Keratinocyte (primary cell): ENCODE measurements at regions not wholly inside any gene's neighbourhood (a gene's known extent, or its start where the extent isn't known, plus 50 kb on each side); places are given as distances from the start of the nearest gene placed in this dataset.

Source experiments
- DNase-seq: peaks from one replicate; pipeline ENCODE4 v3.0.0-alpha.2; 2011; ENCODE audit warnings: low read depth, missing footprints, low spot score
- FAIRE-seq: peaks from 2 replicates; lab custom pipeline; 2011; peaks lifted over from hg19 to GRCh38; lab: Jason Lieb, UNC
- H2AFZ ChIP-seq: 2 replicates; pipeline ENCODE4 v1.6.0; 2012; ENCODE audit warnings: low read length, control low read depth, inconsistent platforms; ENCODE audit not compliant: control insufficient read depth
- H3K27ac ChIP-seq: 2 replicates; pipeline ENCODE4 v1.5.1; 2011; ENCODE audit warnings: low read length; ENCODE audit not compliant: control insufficient read depth, insufficient read depth
- H3K27me3 ChIP-seq: 3 replicates; pipeline ENCODE4 v1.6.0; 2011; ENCODE audit warnings: low read length; ENCODE audit not compliant: control insufficient read depth, insufficient read depth; ENCODE audit errors: extremely low read depth
- H3K36me3 ChIP-seq, 2 experiments: 2 replicates in 1 of 2; 3 replicates in 1 of 2; pipeline ENCODE4 v1.5.1; 2011; ENCODE audit warnings: low read length in 2 of 2, mild to moderate bottlenecking in 1 of 2; ENCODE audit not compliant: control insufficient read depth in 2 of 2, insufficient read depth in 2 of 2; ENCODE audit errors: extremely low read depth in 1 of 2
- H3K4me1 ChIP-seq: 3 replicates; pipeline ENCODE4 v1.5.1; 2011; ENCODE audit warnings: low read length; ENCODE audit not compliant: control insufficient read depth, insufficient read depth; ENCODE audit errors: extremely low read depth
- H3K4me2 ChIP-seq: 3 replicates; pipeline ENCODE4 v1.6.0; 2011; ENCODE audit warnings: low read depth, low read length; ENCODE audit not compliant: control insufficient read depth, insufficient read depth; ENCODE audit errors: extremely low read depth
- H3K4me3 ChIP-seq, 3 experiments: fragments of 200-600 bp in 1 of 3; sonication (generic) in 1 of 3; 2 replicates in 2 of 3; 3 replicates in 1 of 3; pipeline ENCODE4 v1.5.1; 2011 to 2016; ENCODE audit warnings: low read length in 3 of 3, mild to moderate bottlenecking in 3 of 3, control low read depth in 2 of 3, inconsistent platforms in 1 of 3, low read depth in 1 of 3, mixed read lengths in 1 of 3, mixed run types in 1 of 3, moderate library complexity in 1 of 3; ENCODE audit not compliant: control insufficient read depth in 2 of 3, insufficient read depth in 2 of 3; ENCODE audit errors: extremely low read depth in 1 of 3
- H3K79me2 ChIP-seq: 2 replicates; pipeline ENCODE4 v1.6.0; 2012; ENCODE audit warnings: low read length; ENCODE audit not compliant: control insufficient read depth, insufficient read depth
- H3K9ac ChIP-seq: 3 replicates; pipeline ENCODE4 v1.6.0; 2011; ENCODE audit warnings: low read length; ENCODE audit not compliant: control insufficient read depth, insufficient read depth; ENCODE audit errors: extremely low read depth
- H3K9me1 ChIP-seq: 3 replicates; pipeline ENCODE4 v1.6.0; 2011; ENCODE audit warnings: low read length; ENCODE audit not compliant: control insufficient read depth, insufficient read depth; ENCODE audit errors: extremely low read depth
- H3K9me3 ChIP-seq: 2 replicates; pipeline ENCODE4 v1.5.1; 2012; ENCODE audit warnings: low read depth, low read length; ENCODE audit not compliant: control insufficient read depth
- H4K20me1 ChIP-seq: 3 replicates; pipeline ENCODE4 v1.6.0; 2011; ENCODE audit warnings: low read length; ENCODE audit not compliant: control insufficient read depth, insufficient read depth; ENCODE audit errors: extremely low read depth
- CTCF ChIP-seq, 3 experiments: IDR thresholded peaks in 1 of 3; conservative IDR thresholded peaks in 1 of 3; optimal IDR thresholded peaks in 1 of 3; 2 replicates in 2 of 3; 3 replicates in 1 of 3; pipeline versions ENCODE3 to v1.5.1; 2011; ENCODE audit warnings: low read length in 3 of 3, mild to moderate bottlenecking in 3 of 3, moderate library complexity in 2 of 3, control low read depth in 1 of 3, inconsistent platforms in 1 of 3; ENCODE audit not compliant: insufficient read depth in 2 of 3; ENCODE audit errors: extremely low read depth in 1 of 3
- EZH2 ChIP-seq: IDR thresholded peaks from one replicate; pipeline ENCODE4 v1.6.1; 2012; ENCODE audit warnings: inconsistent platforms, mild to moderate bottlenecking, low read length, moderate library complexity
- dilution Hi-C: fragments of 300-500 bp; cut with MboI; formaldehyde crosslinking; loops from one replicate; pipeline ENCODE4 v1.7.0; 2020; ENCODE audit warnings: low sequenced_read_pairs; ENCODE audit not compliant: extremely low pct_ligation_motif_present

GRCh38 chr7:106791526-106791925, 73.6 kb upstream of the PIK3CG start:
- Histone ChIP-seq H3K9ac (no peak overlapping the region), H3K36me3 (no peaks in the 10 kb centered on the region), H3K79me2 (no peaks in the 10 kb centered on the region), H3K27me3 (peaks cover 6% of the 10 kb centered on the region), H4K20me1 (no peaks in the 10 kb centered on the region), H3K27ac (no peak overlapping the region), H3K4me3 (no peak overlapping the region), H3K9me3 (no peaks in the 10 kb centered on the region), H3K4me2 (no peak overlapping the region), H3K4me1 (no peaks in the 10 kb centered on the region), H3K9me1 (no peaks in the 10 kb centered on the region), H2AFZ (no peak overlapping the region)
- DNase-seq (no peak), FAIRE-seq (no peak)
- TF ChIP-seq EZH2 (no peak), CTCF (optimal IDR thresholded peaks at IDR 0.05 in 1 of 3, IDR thresholded peaks at IDR 0.05 in 1 of 3, conservative IDR thresholded peaks at IDR 0.05 in 1 of 3; ENCODE audit: extremely low read depth in 1 of 3, insufficient read depth in 2 of 3, low read length in 3 of 3) (no peak)
- dilution Hi-C loops, result no loop called here

- FAIRE-seq (no peak), DNase-seq (no peak)
- Histone ChIP-seq H2AFZ (no peak overlapping the region), H3K27ac (no peak overlapping the region), H3K4me1 (no peaks in the 10 kb centered on the region), H3K27me3 (peaks cover 4% of the 10 kb centered on the region), H3K79me2 (no peaks in the 10 kb centered on the region), H3K9me1 (no peaks in the 10 kb centered on the region), H4K20me1 (no peaks in the 10 kb centered on the region), H3K36me3 (no peaks in the 10 kb centered on the region), H3K4me2 (no peak overlapping the region), H3K9me3 (no peaks in the 10 kb centered on the region), H3K9ac (no peak overlapping the region), H3K4me3 (no peak overlapping the region)
- dilution Hi-C loops, result no loop called here
- TF ChIP-seq CTCF (optimal IDR thresholded peaks at IDR 0.05 in 1 of 3, IDR thresholded peaks at IDR 0.05 in 1 of 3, conservative IDR thresholded peaks at IDR 0.05 in 1 of 3; ENCODE audit: extremely low read depth in 1 of 3, insufficient read depth in 2 of 3, low read length in 3 of 3) (no peak), EZH2 (no peak)
These were observed 72.7 kb upstream of the PIK3CG start for GRCh38 chr7:106792233-106792926.
